Tibial artery (tissue), 4 donors: ENCODE measurements at regions not wholly inside any gene's neighbourhood (a gene's known extent, or its start where the extent isn't known, plus 50 kb on each side); places are given as distances from the start of the nearest gene placed in this dataset.

Experiments
- DNase-seq, 2 donors: peaks; one replicate each; pipeline ENCODE4 v3.0.0-alpha.2; 2019
- H3K27ac ChIP-seq, 2 donors: fragments of 200-600 bp; sonication (generic) in 1 of 2; 1 replicate in 1 of 2; 2 replicates in 1 of 2; pipeline ENCODE4 v1.5.1; 2018 to 2019; ENCODE audit warnings: mild to moderate bottlenecking in 1 of 2
- H3K27me3 ChIP-seq, 2 donors: fragments of 200-600 bp; sonication (generic) in 1 of 2; one replicate each; pipeline versions ENCODE4 v1.5.1 to v1.6.0; 2016 to 2019
- H3K36me3 ChIP-seq, 3 donors: fragments of 200-600 bp; sonication (generic) in 2 of 3; one replicate each; pipeline ENCODE4 v1.5.1; 2016 to 2019; ENCODE audit warnings: mild to moderate bottlenecking in 2 of 3
- H3K4me1 ChIP-seq, 4 donors: fragments of 200-600 bp; sonication (generic) in 2 of 4; 1 replicate in 3 of 4; 2 replicates in 1 of 4; pipeline ENCODE4 v1.5.1; 2016 to 2019
- H3K4me3 ChIP-seq, 2 donors: fragments of 200-600 bp; sonication (generic) in 1 of 2; 1 replicate in 1 of 2; 2 replicates in 1 of 2; pipeline ENCODE4 v1.5.1; 2018 to 2019; ENCODE audit warnings: mild to moderate bottlenecking in 2 of 2
- H3K9me3 ChIP-seq, 3 donors: fragments of 200-600 bp; sonication (generic) in 1 of 3; one replicate each; pipeline ENCODE4 v1.5.1; 2016 to 2019
- CTCF ChIP-seq, 2 experiments: fragments of 200-600 bp in 1 of 2; fragments of 450-650 bp in 1 of 2; IDR thresholded peaks; one replicate each; pipeline ENCODE4 v1.5.1; 2017 to 2019; ENCODE audit warnings: antibody characterized with exemption in 2 of 2, mild to moderate bottlenecking in 1 of 2, moderate library complexity in 1 of 2
- intact Hi-C: fragments of 100-400 bp; cut with DNase I; formaldehyde crosslinking; loops from one replicate; pipeline ENCODE4 v1.15.0; 2023; ENCODE audit warnings: low total_unique reads

GRCh38 chr10:23868121-23868520 is 340.8 kb upstream of the KIAA1217 start:
- H3K27ac ChIP-seq, result no peak overlapping the region
- no peaks in the 10 kb centered on the region for H3K27me3 ChIP-seq
- intact Hi-C loops, result no loop called here
- no peaks in the 10 kb centered on the region for H3K36me3 ChIP-seq
- H3K4me1 ChIP-seq, result no peaks in the 10 kb centered on the region
- no peak for TF ChIP-seq CTCF (IDR thresholded peaks at IDR 0.05)
- H3K9me3 ChIP-seq, result no peaks in the 10 kb centered on the region
- DNase-seq, result no peak
- no peak overlapping the region for H3K4me3 ChIP-seq

GRCh38 chr10:23869548-23869947 is 339.4 kb upstream of the KIAA1217 start:
- no peak for TF ChIP-seq CTCF (IDR thresholded peaks at IDR 0.05)
- intact Hi-C loops, result no loop called here
- H3K36me3 ChIP-seq, result no peaks in the 10 kb centered on the region
- H3K27me3 ChIP-seq, result no peaks in the 10 kb centered on the region
- no peak overlapping the region for H3K4me3 ChIP-seq
- no peak overlapping the region for H3K27ac ChIP-seq
- H3K9me3 ChIP-seq, result no peaks in the 10 kb centered on the region
- no peak for DNase-seq
- no peaks in the 10 kb centered on the region for H3K4me1 ChIP-seq

GRCh38 chr10:23869996-23870395 is 338.9 kb upstream of the KIAA1217 start:
- H3K27ac ChIP-seq, result no peak overlapping the region
- no peak for DNase-seq
- intact Hi-C loops, result no loop called here
- no peaks in the 10 kb centered on the region for H3K27me3 ChIP-seq
- H3K36me3 ChIP-seq, result no peaks in the 10 kb centered on the region
- H3K4me3 ChIP-seq, result no peak overlapping the region
- no peaks in the 10 kb centered on the region for H3K4me1 ChIP-seq
- no peak for TF ChIP-seq CTCF (IDR thresholded peaks at IDR 0.05)
- H3K9me3 ChIP-seq, result no peaks in the 10 kb centered on the region

GRCh38 chr10:23870651-23871610 is 338.0 kb upstream of the KIAA1217 start:
- DNase-seq, result no peak
- H3K27ac ChIP-seq, result no peak overlapping the region
- H3K4me1 ChIP-seq, result no peaks in the 10 kb centered on the region
- H3K4me3 ChIP-seq, result no peak overlapping the region
- H3K36me3 ChIP-seq, result no peaks in the 10 kb centered on the region
- H3K27me3 ChIP-seq, result no peaks in the 10 kb centered on the region
- H3K9me3 ChIP-seq, result no peaks in the 10 kb centered on the region
- TF ChIP-seq CTCF (IDR thresholded peaks at IDR 0.05), result no peak
- intact Hi-C loops, result no loop called here

- Histone ChIP-seq H3K27me3 (no peaks in the 10 kb centered on the region), H3K9me3 (no peaks in the 10 kb centered on the region), H3K4me3 (no peak overlapping the region), H3K27ac (no peak overlapping the region), H3K4me1 (no peaks in the 10 kb centered on the region), H3K36me3 (no peaks in the 10 kb centered on the region)
- no peak for TF ChIP-seq CTCF (IDR thresholded peaks at IDR 0.05)
- no peak for DNase-seq
- intact Hi-C loops, result no loop called here
Measured at GRCh38 chr10:23872290-23872689, 336.6 kb upstream of the KIAA1217 start.
